Upper lobe of left lung (tissue), 6 donors: ENCODE measurements at regions not wholly inside any gene's neighbourhood (a gene's known extent, or its start where the extent isn't known, plus 50 kb on each side); places are given as distances from the start of the nearest gene placed in this dataset.

Experiments used
- ATAC-seq, 2 donors: fragments of 200-7000 bp; cut with Tn5 transposase; one replicate each; pipeline ENCODE4 v1.9.1; 2022; ENCODE audit warnings: mild to moderate bottlenecking in 2 of 2, moderate library complexity in 2 of 2; ENCODE audit not compliant: low FRiP score in 2 of 2
- DNase-seq, 2 donors: peaks; one replicate each; pipeline ENCODE4 v3.0.0-alpha.2; 2019 to 2020
- H3K27ac ChIP-seq, 4 donors: fragments of 200-600 bp; sonication (generic); one replicate each; pipeline ENCODE4 v1.5.1; 2016 to 2019
- H3K27me3 ChIP-seq, 4 donors: fragments of 200-600 bp; sonication (generic); one replicate each; pipeline ENCODE4 v1.5.1; 2017 to 2019
- H3K36me3 ChIP-seq, 4 donors: fragments of 200-600 bp; sonication (generic); one replicate each; pipeline ENCODE4 v1.5.1; 2016 to 2019
- H3K4me1 ChIP-seq, 4 donors: fragments of 200-600 bp; sonication (generic); one replicate each; pipeline ENCODE4 v1.5.1; 2018 to 2019
- H3K4me3 ChIP-seq, 4 donors: fragments of 200-600 bp; sonication (generic); one replicate each; pipeline ENCODE4 v1.5.1; 2017 to 2019; ENCODE audit warnings: mild to moderate bottlenecking in 2 of 4, moderate library complexity in 1 of 4
- H3K9me3 ChIP-seq, 4 donors: fragments of 200-600 bp; sonication (generic); one replicate each; pipeline ENCODE4 v1.5.1; 2018 to 2019
- EP300 ChIP-seq, 4 donors: sonication (generic); formaldehyde crosslinking; IDR thresholded peaks; one replicate each; pipeline ENCODE4 v1.5.1; 2017; ENCODE audit warnings: antibody characterized with exemption in 4 of 4, control low read depth in 2 of 4
- POLR2A ChIP-seq, 4 donors: fragments of 450-650 bp; IDR thresholded peaks; one replicate each; pipeline ENCODE4 v1.5.1; 2016 to 2017; ENCODE audit warnings: antibody characterized with exemption in 4 of 4, mild to moderate bottlenecking in 2 of 4
- POLR2AphosphoS5 ChIP-seq, 2 donors: sonication (generic); formaldehyde crosslinking; IDR thresholded peaks; one replicate each; pipeline ENCODE4 v1.5.1; 2017; ENCODE audit warnings: antibody characterized with exemption in 2 of 2
- WGBS, 2 donors: methylation state at CpG; one replicate each; pipeline ENCODE4 v1.1.5; 2017 to 2018; 5-methylcytosine and 5-hydroxymethylcytosine counted together
- TF ChIP-seq, protein P1 (sequence below), 6 experiments: fragments of 450-650 bp in 4 of 6; fragments of 200-600 bp in 2 of 6; sonication (generic) in 2 of 6; IDR thresholded peaks; one replicate each; pipeline ENCODE4 v1.5.1; 2016 to 2019; ENCODE audit warnings: antibody characterized with exemption in 6 of 6
- donor health status: DM: no; HTN: no; CAD: no; lungs with moderate emphysema.
- donor health status: DM: no; HTN: yes; CAD: no; lungs with severe emphysema.

DNA sequence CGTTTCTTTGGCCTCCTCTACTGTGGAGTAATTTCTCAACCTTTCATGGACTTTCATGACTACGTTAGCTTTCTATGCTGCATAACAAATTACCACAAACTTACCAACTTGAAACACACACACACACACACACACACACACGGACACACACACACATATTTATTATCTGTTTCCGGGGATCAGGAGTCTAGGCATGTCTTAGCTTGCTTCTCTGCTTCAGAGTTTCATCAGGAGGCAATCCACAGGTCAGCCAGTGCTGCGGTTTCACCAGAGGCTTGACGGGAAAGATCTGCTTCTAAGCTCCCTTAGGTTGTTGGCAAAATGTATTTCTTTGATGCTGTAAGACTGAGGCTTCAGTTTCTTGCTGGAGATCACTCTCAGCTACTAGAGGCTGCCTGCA lies 59.0 kb upstream of the C9orf72 start:
- DNase-seq (no peak), ATAC-seq (no peak)
- no peaks in the 10 kb centered on the region for H3K27me3 ChIP-seq
- no peak overlapping the region for H3K27ac ChIP-seq
- no peak overlapping the region for H3K4me3 ChIP-seq
- TF ChIP-seq POLR2A (IDR thresholded peaks at IDR 0.05) (no peak), POLR2AphosphoS5 (IDR thresholded peaks at IDR 0.05) (no peak), EP300 (IDR thresholded peaks at IDR 0.05) (no peak)
- TF ChIP-seq, protein P1, sequence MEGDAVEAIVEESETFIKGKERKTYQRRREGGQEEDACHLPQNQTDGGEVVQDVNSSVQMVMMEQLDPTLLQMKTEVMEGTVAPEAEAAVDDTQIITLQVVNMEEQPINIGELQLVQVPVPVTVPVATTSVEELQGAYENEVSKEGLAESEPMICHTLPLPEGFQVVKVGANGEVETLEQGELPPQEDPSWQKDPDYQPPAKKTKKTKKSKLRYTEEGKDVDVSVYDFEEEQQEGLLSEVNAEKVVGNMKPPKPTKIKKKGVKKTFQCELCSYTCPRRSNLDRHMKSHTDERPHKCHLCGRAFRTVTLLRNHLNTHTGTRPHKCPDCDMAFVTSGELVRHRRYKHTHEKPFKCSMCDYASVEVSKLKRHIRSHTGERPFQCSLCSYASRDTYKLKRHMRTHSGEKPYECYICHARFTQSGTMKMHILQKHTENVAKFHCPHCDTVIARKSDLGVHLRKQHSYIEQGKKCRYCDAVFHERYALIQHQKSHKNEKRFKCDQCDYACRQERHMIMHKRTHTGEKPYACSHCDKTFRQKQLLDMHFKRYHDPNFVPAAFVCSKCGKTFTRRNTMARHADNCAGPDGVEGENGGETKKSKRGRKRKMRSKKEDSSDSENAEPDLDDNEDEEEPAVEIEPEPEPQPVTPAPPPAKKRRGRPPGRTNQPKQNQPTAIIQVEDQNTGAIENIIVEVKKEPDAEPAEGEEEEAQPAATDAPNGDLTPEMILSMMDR (IDR thresholded peaks at IDR 0.05): no peak
- no peaks in the 10 kb centered on the region for H3K9me3 ChIP-seq
- H3K4me1 ChIP-seq: no peaks in the 10 kb centered on the region
- WGBS, 2 donors: 81 to 82% methylated on average over 6 of the region's 6 CpGs
- no peaks in the 10 kb centered on the region for H3K36me3 ChIP-seq

GRCh38 chr9:27633764-27634163 lies 60.5 kb upstream of the C9orf72 start:
- ATAC-seq (peak in 1 of 2 donors; percentile 68), DNase-seq (no peak)
- TF ChIP-seq, protein P1 (IDR thresholded peaks at IDR 0.05): no peak
- TF ChIP-seq EP300 (IDR thresholded peaks at IDR 0.05): no peak
- no peak for TF ChIP-seq POLR2A (IDR thresholded peaks at IDR 0.05)
- TF ChIP-seq POLR2AphosphoS5 (IDR thresholded peaks at IDR 0.05): no peak
- Histone ChIP-seq H3K9me3 (no peaks in the 10 kb centered on the region), H3K27ac (no peak overlapping the region), H3K27me3 (no peaks in the 10 kb centered on the region), H3K36me3 (no peaks in the 10 kb centered on the region), H3K4me3 (no peak overlapping the region), H3K4me1 (no peaks in the 10 kb centered on the region)
- WGBS, 2 donors: 38 to 46% methylated on average over 4 of the region's 4 CpGs

- H3K4me3 ChIP-seq: no peak overlapping the region
- H3K9me3 ChIP-seq: no peaks in the 10 kb centered on the region
- TF ChIP-seq, protein P1 (IDR thresholded peaks at IDR 0.05): no peak
- H3K27ac ChIP-seq: no peak overlapping the region
- DNase-seq (no peak), ATAC-seq (peak in 1 of 2 donors; percentile 42)
- no peaks in the 10 kb centered on the region for H3K36me3 ChIP-seq
- H3K4me1 ChIP-seq: no peaks in the 10 kb centered on the region
- WGBS, 2 donors: 56 to 61% methylated on average over 2 of the region's 2 CpGs
- no peaks in the 10 kb centered on the region for H3K27me3 ChIP-seq
Observed at GRCh38 chr9:27634879-27635278, 61.6 kb upstream of the C9orf72 start.

DNA sequence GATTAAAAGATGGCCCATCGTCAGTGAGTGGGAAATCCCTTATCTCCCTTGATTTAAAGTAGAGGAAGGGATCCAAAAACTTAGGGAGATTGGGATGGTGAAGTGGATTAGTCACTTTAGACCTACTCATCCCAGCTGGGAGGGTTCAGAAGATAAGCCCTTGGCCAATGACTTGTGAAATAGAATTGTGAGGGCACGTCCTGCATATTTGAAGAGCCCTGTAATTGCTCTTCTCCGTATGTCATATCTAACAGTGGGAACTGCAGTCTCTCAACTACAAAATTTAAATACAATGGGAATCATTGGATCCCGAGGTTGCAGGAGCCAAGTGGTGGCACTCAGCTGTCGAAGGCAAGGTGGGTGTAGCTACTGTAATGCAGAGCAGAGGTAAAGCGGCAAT lies 65.4 kb upstream of the C9orf72 start:
- H3K4me1 ChIP-seq: no peaks in the 10 kb centered on the region
- no peaks in the 10 kb centered on the region for H3K27me3 ChIP-seq
- 71 to 79% methylated on average over 6 of the region's 6 CpGs for WGBS, 2 donors
- ATAC-seq: no peak
- TF ChIP-seq POLR2A (IDR thresholded peaks at IDR 0.05) (no peak), POLR2AphosphoS5 (IDR thresholded peaks at IDR 0.05) (no peak), EP300 (IDR thresholded peaks at IDR 0.05) (no peak)
- TF ChIP-seq, protein P1 (IDR thresholded peaks at IDR 0.05): no peak
- H3K27ac ChIP-seq: no peak overlapping the region
- no peaks in the 10 kb centered on the region for H3K36me3 ChIP-seq
- no peaks in the 10 kb centered on the region for H3K9me3 ChIP-seq
- no peak overlapping the region for H3K4me3 ChIP-seq
- DNase-seq: no peak

- WGBS, 2 donors: 62 to 64% methylated on average over 3 of the region's 3 CpGs
- ATAC-seq (no peak), DNase-seq (no peak)
- TF ChIP-seq POLR2AphosphoS5 (IDR thresholded peaks at IDR 0.05) (no peak), POLR2A (IDR thresholded peaks at IDR 0.05) (no peak), EP300 (IDR thresholded peaks at IDR 0.05) (no peak)
- TF ChIP-seq, protein P1 (IDR thresholded peaks at IDR 0.05): no peak
- Histone ChIP-seq H3K27me3 (no peaks in the 10 kb centered on the region), H3K9me3 (no peaks in the 10 kb centered on the region), H3K4me1 (no peaks in the 10 kb centered on the region), H3K27ac (no peak overlapping the region), H3K36me3 (no peaks in the 10 kb centered on the region), H3K4me3 (no peak overlapping the region)
Observed at GRCh38 chr9:27645161-27645840, 72.0 kb upstream of the C9orf72 start.
